Endothelial cell (in vitro differentiated cells): ENCODE measurements at regions not wholly inside any gene's neighbourhood (a gene's known extent, or its start where the extent isn't known, plus 50 kb on each side); places are given as distances from the start of the nearest gene placed in this dataset.

ENCODE experiments used
- DNase-seq: peaks from one replicate; pipeline ENCODE4 v3.0.0; 2021; ENCODE audit warnings: low spot score
- H3K27ac Mint-ChIP-seq: one replicate; pipeline ENCODE4 v1.8.0; 2021; ENCODE audit warnings: mixed read lengths, inconsistent platforms; ENCODE audit not compliant: unreplicated experiment
- H3K27me3 Mint-ChIP-seq: one replicate; pipeline ENCODE4 v1.8.0; 2021; ENCODE audit warnings: mild to moderate bottlenecking, moderate library complexity, mixed read lengths, inconsistent platforms; ENCODE audit not compliant: unreplicated experiment
- H3K36me3 Mint-ChIP-seq: one replicate; pipeline ENCODE4 v1.8.0; 2021; ENCODE audit warnings: mild to moderate bottlenecking, low read depth, mixed read lengths, inconsistent platforms; ENCODE audit not compliant: unreplicated experiment
- H3K4me1 Mint-ChIP-seq: one replicate; pipeline ENCODE4 v1.8.0; 2021; ENCODE audit warnings: mild to moderate bottlenecking, mixed read lengths, inconsistent platforms; ENCODE audit not compliant: unreplicated experiment
- H3K4me3 Mint-ChIP-seq: one replicate; pipeline ENCODE4 v1.8.0; 2021; ENCODE audit warnings: mild to moderate bottlenecking, mixed read lengths, inconsistent platforms; ENCODE audit not compliant: unreplicated experiment
- H3K9me3 Mint-ChIP-seq: one replicate; pipeline ENCODE4 v1.8.0; 2021; ENCODE audit warnings: mixed read lengths, inconsistent platforms; ENCODE audit not compliant: unreplicated experiment
- CTCF ChIP-seq: fragments of 200-600 bp; sonication (generic); IDR thresholded peaks from one replicate; pipeline ENCODE4 v1.5.0; 2021; ENCODE audit warnings: antibody characterized with exemption; ENCODE audit not compliant: unreplicated experiment

- H3K36me3 Mint-ChIP-seq: no peaks in the 10 kb centered on the region
- H3K4me3 Mint-ChIP-seq: no peak overlapping the region
- no peaks in the 10 kb centered on the region for H3K9me3 Mint-ChIP-seq
- no peak for TF ChIP-seq CTCF
- peaks cover 2% of the 10 kb centered on the region for H3K27me3 Mint-ChIP-seq
- no peak overlapping the region for H3K27ac Mint-ChIP-seq
- DNase-seq: no peak
- H3K4me1 Mint-ChIP-seq: no peaks in the 10 kb centered on the region
Measured at GRCh38 chr10:128517167-128517566, 390.9 kb upstream of the MKI67 start.

GRCh38 chr10:128518000-128518399 is 391.8 kb upstream of the MKI67 start:
- no peak overlapping the region for H3K4me3 Mint-ChIP-seq
- no peaks in the 10 kb centered on the region for H3K27me3 Mint-ChIP-seq
- no peak for TF ChIP-seq CTCF
- no peaks in the 10 kb centered on the region for H3K36me3 Mint-ChIP-seq
- H3K9me3 Mint-ChIP-seq: no peaks in the 10 kb centered on the region
- no peaks in the 10 kb centered on the region for H3K4me1 Mint-ChIP-seq
- no peak for DNase-seq
- H3K27ac Mint-ChIP-seq: no peak overlapping the region

- Mint-ChIP-seq H3K27me3 (no peaks in the 10 kb centered on the region), H3K4me1 (no peaks in the 10 kb centered on the region), H3K4me3 (no peak overlapping the region), H3K9me3 (no peaks in the 10 kb centered on the region), H3K36me3 (no peaks in the 10 kb centered on the region), H3K27ac (no peak overlapping the region)
- no peak for TF ChIP-seq CTCF
- DNase-seq: no peak
Measured at GRCh38 chr10:128519581-128519980, 393.4 kb upstream of the MKI67 start.

- no peak for TF ChIP-seq CTCF
- DNase-seq: no peak
- peaks cover 2% of the 10 kb centered on the region for H3K27me3 Mint-ChIP-seq
- H3K4me3 Mint-ChIP-seq: no peak overlapping the region
- H3K9me3 Mint-ChIP-seq: no peaks in the 10 kb centered on the region
- H3K36me3 Mint-ChIP-seq: no peaks in the 10 kb centered on the region
- no peaks in the 10 kb centered on the region for H3K4me1 Mint-ChIP-seq
- H3K27ac Mint-ChIP-seq: no peak overlapping the region
Measured at GRCh38 chr10:128520211-128520815, 394.1 kb upstream of the MKI67 start.

GRCh38 chr10:128522551-128523308 is 396.5 kb upstream of the MKI67 start:
- no peaks in the 10 kb centered on the region for H3K4me1 Mint-ChIP-seq
- H3K9me3 Mint-ChIP-seq: no peaks in the 10 kb centered on the region
- DNase-seq: no peak
- H3K27ac Mint-ChIP-seq: no peak overlapping the region
- H3K4me3 Mint-ChIP-seq: no peak overlapping the region
- TF ChIP-seq CTCF: no peak
- H3K36me3 Mint-ChIP-seq: no peaks in the 10 kb centered on the region
- peaks cover 2% of the 10 kb centered on the region for H3K27me3 Mint-ChIP-seq
